Keratinocyte (primary cell): ENCODE measurements at regions not wholly inside any gene's neighbourhood (a gene's known extent, or its start where the extent isn't known, plus 50 kb on each side); places are given as distances from the start of the nearest gene placed in this dataset.

ENCODE experiments used
- DNase-seq: peaks from one replicate; pipeline ENCODE4 v3.0.0-alpha.2; 2011; ENCODE audit warnings: low read depth, missing footprints, low spot score
- FAIRE-seq: peaks from 2 replicates; lab custom pipeline; 2011; peaks lifted over from hg19 to GRCh38; lab: Jason Lieb, UNC
- H2AFZ ChIP-seq: 2 replicates; pipeline ENCODE4 v1.6.0; 2012; ENCODE audit warnings: low read length, control low read depth, inconsistent platforms; ENCODE audit not compliant: control insufficient read depth
- H3K27ac ChIP-seq: 2 replicates; pipeline ENCODE4 v1.5.1; 2011; ENCODE audit warnings: low read length; ENCODE audit not compliant: control insufficient read depth, insufficient read depth
- H3K27me3 ChIP-seq: 3 replicates; pipeline ENCODE4 v1.6.0; 2011; ENCODE audit warnings: low read length; ENCODE audit not compliant: control insufficient read depth, insufficient read depth; ENCODE audit errors: extremely low read depth
- H3K36me3 ChIP-seq, 2 experiments: 2 replicates in 1 of 2; 3 replicates in 1 of 2; pipeline ENCODE4 v1.5.1; 2011; ENCODE audit warnings: low read length in 2 of 2, mild to moderate bottlenecking in 1 of 2; ENCODE audit not compliant: control insufficient read depth in 2 of 2, insufficient read depth in 2 of 2; ENCODE audit errors: extremely low read depth in 1 of 2
- H3K4me1 ChIP-seq: 3 replicates; pipeline ENCODE4 v1.5.1; 2011; ENCODE audit warnings: low read length; ENCODE audit not compliant: control insufficient read depth, insufficient read depth; ENCODE audit errors: extremely low read depth
- H3K4me2 ChIP-seq: 3 replicates; pipeline ENCODE4 v1.6.0; 2011; ENCODE audit warnings: low read depth, low read length; ENCODE audit not compliant: control insufficient read depth, insufficient read depth; ENCODE audit errors: extremely low read depth
- H3K4me3 ChIP-seq, 3 experiments: fragments of 200-600 bp in 1 of 3; sonication (generic) in 1 of 3; 2 replicates in 2 of 3; 3 replicates in 1 of 3; pipeline ENCODE4 v1.5.1; 2011 to 2016; ENCODE audit warnings: low read length in 3 of 3, mild to moderate bottlenecking in 3 of 3, control low read depth in 2 of 3, inconsistent platforms in 1 of 3, low read depth in 1 of 3, mixed read lengths in 1 of 3, mixed run types in 1 of 3, moderate library complexity in 1 of 3; ENCODE audit not compliant: control insufficient read depth in 2 of 3, insufficient read depth in 2 of 3; ENCODE audit errors: extremely low read depth in 1 of 3
- H3K79me2 ChIP-seq: 2 replicates; pipeline ENCODE4 v1.6.0; 2012; ENCODE audit warnings: low read length; ENCODE audit not compliant: control insufficient read depth, insufficient read depth
- H3K9ac ChIP-seq: 3 replicates; pipeline ENCODE4 v1.6.0; 2011; ENCODE audit warnings: low read length; ENCODE audit not compliant: control insufficient read depth, insufficient read depth; ENCODE audit errors: extremely low read depth
- H3K9me1 ChIP-seq: 3 replicates; pipeline ENCODE4 v1.6.0; 2011; ENCODE audit warnings: low read length; ENCODE audit not compliant: control insufficient read depth, insufficient read depth; ENCODE audit errors: extremely low read depth
- H3K9me3 ChIP-seq: 2 replicates; pipeline ENCODE4 v1.5.1; 2012; ENCODE audit warnings: low read depth, low read length; ENCODE audit not compliant: control insufficient read depth
- H4K20me1 ChIP-seq: 3 replicates; pipeline ENCODE4 v1.6.0; 2011; ENCODE audit warnings: low read length; ENCODE audit not compliant: control insufficient read depth, insufficient read depth; ENCODE audit errors: extremely low read depth
- CTCF ChIP-seq, 3 experiments: IDR thresholded peaks in 1 of 3; conservative IDR thresholded peaks in 1 of 3; optimal IDR thresholded peaks in 1 of 3; 2 replicates in 2 of 3; 3 replicates in 1 of 3; pipeline versions ENCODE3 to v1.5.1; 2011; ENCODE audit warnings: low read length in 3 of 3, mild to moderate bottlenecking in 3 of 3, moderate library complexity in 2 of 3, control low read depth in 1 of 3, inconsistent platforms in 1 of 3; ENCODE audit not compliant: insufficient read depth in 2 of 3; ENCODE audit errors: extremely low read depth in 1 of 3
- EZH2 ChIP-seq: IDR thresholded peaks from one replicate; pipeline ENCODE4 v1.6.1; 2012; ENCODE audit warnings: inconsistent platforms, mild to moderate bottlenecking, low read length, moderate library complexity
- dilution Hi-C: fragments of 300-500 bp; cut with MboI; formaldehyde crosslinking; loops from one replicate; pipeline ENCODE4 v1.7.0; 2020; ENCODE audit warnings: low sequenced_read_pairs; ENCODE audit not compliant: extremely low pct_ligation_motif_present

GRCh38 chr13:72427757-72428528 is 299.5 kb downstream of the MZT1 start:
- Histone ChIP-seq H3K9me1 (no peaks in the 10 kb centered on the region), H2AFZ (no peak overlapping the region), H3K36me3 (no peaks in the 10 kb centered on the region), H3K4me3 (no peak overlapping the region), H4K20me1 (no peaks in the 10 kb centered on the region), H3K27me3 (no peaks in the 10 kb centered on the region), H3K79me2 (no peaks in the 10 kb centered on the region), H3K4me1 (no peaks in the 10 kb centered on the region), H3K9ac (no peak overlapping the region), H3K27ac (no peak overlapping the region), H3K4me2 (no peak overlapping the region), H3K9me3 (no peaks in the 10 kb centered on the region)
- FAIRE-seq = no peak
- no peak for DNase-seq
- dilution Hi-C loops = no loop called here
- no peak for TF ChIP-seq EZH2
- no peak for TF ChIP-seq CTCF (optimal IDR thresholded peaks at IDR 0.05 in 1 of 3, IDR thresholded peaks at IDR 0.05 in 1 of 3, conservative IDR thresholded peaks at IDR 0.05 in 1 of 3; ENCODE audit: extremely low read depth in 1 of 3, insufficient read depth in 2 of 3, low read length in 3 of 3)

- no peaks in the 10 kb centered on the region for H3K9me1 ChIP-seq
- H3K4me1 ChIP-seq = no peaks in the 10 kb centered on the region
- H2AFZ ChIP-seq = no peak overlapping the region
- no peak for DNase-seq
- no peak overlapping the region for H3K4me3 ChIP-seq
- no peak for FAIRE-seq
- no peak overlapping the region for H3K4me2 ChIP-seq
- H3K9me3 ChIP-seq = no peaks in the 10 kb centered on the region
- TF ChIP-seq EZH2 (no peak), CTCF (optimal IDR thresholded peaks at IDR 0.05 in 1 of 3, IDR thresholded peaks at IDR 0.05 in 1 of 3, conservative IDR thresholded peaks at IDR 0.05 in 1 of 3; ENCODE audit: extremely low read depth in 1 of 3, insufficient read depth in 2 of 3, low read length in 3 of 3) (no peak)
- H3K27ac ChIP-seq = no peak overlapping the region
- H4K20me1 ChIP-seq = no peaks in the 10 kb centered on the region
- no peaks in the 10 kb centered on the region for H3K36me3 ChIP-seq
- H3K9ac ChIP-seq = no peak overlapping the region
- H3K27me3 ChIP-seq = no peaks in the 10 kb centered on the region
- dilution Hi-C loops = no loop called here
- no peaks in the 10 kb centered on the region for H3K79me2 ChIP-seq
Measured at GRCh38 chr13:72424059-72424458, 303.4 kb downstream of the MZT1 start.
